NOMO-1 treated with dmso at 0.1 percent for 144 hours (cell line): ENCODE measurements at regions not wholly inside any gene's neighbourhood (a gene's known extent, or its start where the extent isn't known, plus 50 kb on each side); places are given as distances from the start of the nearest gene placed in this dataset.
"Not testable (repeated sequence)": the region's sequence is repeated elsewhere in the genome, so short reads cannot be mapped to it uniquely, and the experiment has no call there.

Source experiments
- DNase-seq: peaks from one replicate; lab custom pipeline; 2025; ENCODE audit not compliant: unreplicated experiment; lab: John Stamatoyannopoulos, UW

GRCh38 chr11:38176686-38177322 lies 1578.8 kb upstream of the RAG2 start:
- DNase-seq = no peak

DNA sequence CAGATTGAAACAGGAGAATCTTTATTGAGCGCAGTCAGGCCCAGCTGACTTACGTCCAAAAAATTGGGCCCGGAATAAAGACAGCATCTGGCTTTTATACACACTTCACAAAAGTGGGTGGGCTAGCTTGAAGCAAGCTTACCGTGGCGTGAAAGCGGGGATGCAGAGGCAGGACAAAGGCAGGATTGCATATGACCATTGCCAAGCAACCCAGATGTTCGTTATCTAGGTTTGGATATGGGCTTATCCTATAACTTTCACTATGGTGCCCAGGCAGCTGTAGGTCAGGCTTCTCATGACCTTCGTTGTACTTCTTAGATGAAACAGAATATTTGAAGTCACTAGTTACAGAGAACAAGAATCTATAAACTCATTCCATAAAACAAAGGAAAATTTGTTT lies 1575.6 kb upstream of the RAG2 start:
- no peak for DNase-seq

DNA sequence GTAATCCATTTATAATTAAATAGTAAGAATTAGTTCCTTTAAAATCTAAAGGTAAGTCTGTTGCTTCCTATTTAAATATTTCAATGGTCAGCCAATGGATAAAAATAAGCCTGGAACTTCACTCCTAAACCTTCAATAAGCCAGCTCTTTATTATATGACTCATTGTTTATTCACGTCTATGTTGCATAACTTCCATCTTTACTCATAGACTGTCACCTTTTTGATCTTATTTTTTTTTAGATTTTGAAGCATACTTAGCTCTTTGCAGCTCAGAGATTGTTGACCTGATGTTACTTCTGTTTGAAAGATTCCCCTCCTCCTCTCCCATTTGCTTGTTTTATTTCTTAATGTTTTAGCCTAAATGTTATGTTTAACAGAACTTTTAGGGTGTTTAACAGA lies 1571.2 kb upstream of the RAG2 start:
- no peak for DNase-seq

DNA sequence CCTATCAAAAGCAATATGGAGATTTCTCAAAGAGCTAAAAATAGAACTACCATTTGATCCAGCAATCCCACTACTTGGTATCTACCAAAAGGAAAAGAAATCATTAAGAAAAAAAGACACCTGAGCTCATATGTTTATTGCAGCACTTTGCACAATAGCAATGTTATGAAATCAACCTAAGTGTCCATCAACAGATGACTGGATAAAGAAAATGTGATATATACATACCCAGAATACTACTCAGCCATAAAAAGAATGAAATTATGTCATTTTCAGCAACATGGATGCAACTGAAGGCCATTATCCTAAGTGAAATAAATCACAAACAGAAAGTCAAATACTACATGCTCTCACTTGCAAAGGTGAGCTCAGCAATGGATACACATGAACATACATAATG lies 1565.5 kb upstream of the RAG2 start:
- no peak for DNase-seq

- no peak for DNase-seq
These were observed 1562.4 kb upstream of the RAG2 start for GRCh38 chr11:38160433-38160832.

DNA sequence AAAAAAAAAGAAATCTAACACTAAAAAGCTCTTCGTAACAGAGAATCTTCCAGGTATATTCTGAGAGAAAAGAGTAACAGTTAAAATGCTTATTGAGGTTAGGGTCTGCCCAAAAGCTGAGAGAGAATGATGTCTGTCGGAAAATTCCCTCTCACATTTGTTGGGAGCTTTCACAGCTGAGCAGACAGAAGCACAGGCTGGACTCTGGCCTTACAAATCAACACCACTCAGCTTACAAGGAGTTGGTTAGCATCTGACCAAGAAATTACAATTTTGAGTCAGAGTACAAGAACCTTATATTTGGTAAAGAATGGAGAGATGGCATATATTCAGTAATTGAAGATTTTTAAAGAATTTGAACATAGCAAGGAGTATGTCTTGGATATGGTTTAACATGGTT lies 1561.0 kb upstream of the RAG2 start:
- DNase-seq = no peak

DNA sequence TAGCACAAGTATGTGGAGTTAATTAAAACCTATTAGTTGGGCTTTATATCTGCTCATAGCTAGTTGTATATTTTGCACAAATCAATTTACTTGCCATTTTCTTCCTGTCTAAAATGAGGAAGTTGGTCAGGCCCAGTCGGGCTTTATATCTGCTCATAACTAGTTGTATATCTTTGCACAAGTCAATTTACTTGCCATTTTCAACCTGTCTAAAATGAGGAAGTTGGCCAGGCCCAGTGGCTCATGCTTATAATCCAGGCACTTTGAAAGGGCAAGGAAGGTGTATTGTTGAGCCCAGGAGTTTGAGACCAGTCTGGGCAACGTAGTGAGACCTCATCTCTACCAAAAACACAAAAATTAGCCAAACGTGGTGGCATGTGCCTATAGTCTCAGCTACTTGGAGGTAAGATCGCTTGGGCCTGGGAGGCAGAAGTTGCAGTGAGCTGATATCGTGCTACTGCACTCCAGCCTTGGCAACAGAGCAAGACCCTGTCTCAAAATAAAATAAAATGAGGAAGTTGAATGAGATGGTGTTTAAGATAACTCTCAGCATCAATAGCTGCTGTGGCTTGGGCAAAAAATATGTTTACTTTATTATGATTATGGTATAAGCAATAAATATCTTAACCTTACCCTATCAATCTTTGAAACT lies 1558.6 kb upstream of the RAG2 start:
- DNase-seq = peak; percentile 64

DNA sequence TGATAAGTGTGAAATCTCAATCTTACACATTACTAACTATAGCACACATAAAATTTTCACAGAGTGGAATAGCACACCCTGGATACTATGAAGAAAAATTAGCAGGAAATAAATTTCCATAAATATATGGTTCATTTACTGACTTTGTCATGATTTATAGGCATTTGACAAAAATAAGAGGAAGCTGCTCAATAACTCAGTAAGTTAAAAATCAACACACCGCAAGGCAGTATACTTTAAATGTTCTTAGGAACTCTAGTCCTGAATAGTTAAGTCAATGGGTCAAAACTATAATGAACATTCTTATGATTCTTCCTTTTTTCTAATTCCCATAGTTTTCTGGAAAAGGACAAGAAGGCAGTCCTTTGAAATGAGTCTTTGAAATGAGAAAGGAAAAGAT lies 1557.8 kb upstream of the RAG2 start:
- DNase-seq = peak; percentile 5

GRCh38 chr11:38153985-38154384 lies 1555.9 kb upstream of the RAG2 start:
- no peak for DNase-seq

DNA sequence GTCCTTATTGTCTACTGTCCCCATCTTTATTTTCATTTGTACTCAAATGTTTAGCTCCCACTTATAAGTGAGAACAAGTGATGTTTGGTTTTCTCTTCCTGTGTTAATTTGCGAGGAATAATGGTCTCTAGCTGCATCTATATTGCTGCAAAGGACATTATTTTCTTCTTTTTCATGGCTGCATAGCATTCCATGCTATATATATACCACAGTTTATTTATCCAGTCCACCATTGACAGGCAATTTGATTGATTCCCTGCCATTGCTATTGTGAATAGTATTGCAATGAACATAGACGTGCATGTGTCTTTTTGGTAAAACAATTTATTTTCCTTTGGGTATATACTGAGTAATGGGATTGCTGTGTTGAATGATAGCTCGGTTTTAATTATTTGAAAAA lies 1545.8 kb upstream of the RAG2 start:
- no peak for DNase-seq

DNA sequence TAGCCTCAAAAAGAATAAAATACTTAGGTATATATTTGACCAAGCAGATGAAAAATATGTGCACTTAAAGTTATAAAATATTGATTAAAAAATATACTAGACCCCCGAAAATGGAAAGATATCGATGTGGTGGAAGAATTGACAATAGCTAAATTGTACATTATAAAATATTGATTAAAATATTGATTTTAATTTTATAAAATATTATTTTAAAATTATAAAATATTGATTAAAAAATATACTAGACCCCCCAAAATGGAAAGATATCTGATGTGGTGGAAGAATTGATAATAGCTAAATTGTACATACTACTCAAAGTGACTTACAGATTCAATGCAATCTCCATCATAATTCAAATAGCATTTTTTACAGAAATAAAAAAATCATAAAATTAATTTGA lies 1540.9 kb upstream of the RAG2 start:
- DNase-seq = no peak

DNA sequence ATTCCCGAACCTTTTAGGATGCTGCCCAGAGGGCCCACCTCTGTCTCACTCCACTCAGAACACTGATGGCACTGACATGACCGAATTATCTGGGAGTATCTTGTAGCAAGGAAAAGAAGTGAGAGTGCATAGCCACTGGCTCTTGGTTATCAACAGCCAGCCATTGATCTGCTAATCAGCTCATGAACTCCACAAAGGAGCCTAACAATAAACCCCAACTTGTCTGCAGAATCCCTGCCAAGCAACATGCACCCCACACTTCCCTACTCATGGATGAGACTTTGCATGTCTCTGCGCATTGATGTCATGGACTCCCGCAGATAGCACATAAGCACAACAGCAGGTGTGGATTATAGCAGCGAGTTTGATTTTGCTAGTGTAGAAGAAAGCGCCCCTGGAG lies 1538.9 kb upstream of the RAG2 start:
- DNase-seq = no peak

DNA sequence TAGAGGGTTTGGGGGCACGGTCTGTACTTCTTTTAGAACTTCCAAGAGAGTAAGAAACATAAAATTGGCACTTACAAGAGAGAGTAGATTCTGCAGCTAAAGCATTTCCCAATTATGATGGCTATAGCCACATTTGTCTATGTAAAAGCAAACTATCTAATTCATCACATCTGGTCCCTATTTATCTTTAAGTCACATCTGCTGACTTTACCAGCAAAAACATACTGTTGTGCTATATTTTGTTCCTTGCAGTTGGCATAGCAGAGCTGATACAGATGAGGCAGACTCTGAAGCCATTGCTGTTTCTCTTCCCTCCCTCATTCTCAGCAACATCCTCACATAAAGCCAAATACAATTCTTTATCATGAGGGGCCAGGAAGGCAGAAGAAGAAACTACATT lies 1533.5 kb upstream of the RAG2 start:
- no peak for DNase-seq

DNA sequence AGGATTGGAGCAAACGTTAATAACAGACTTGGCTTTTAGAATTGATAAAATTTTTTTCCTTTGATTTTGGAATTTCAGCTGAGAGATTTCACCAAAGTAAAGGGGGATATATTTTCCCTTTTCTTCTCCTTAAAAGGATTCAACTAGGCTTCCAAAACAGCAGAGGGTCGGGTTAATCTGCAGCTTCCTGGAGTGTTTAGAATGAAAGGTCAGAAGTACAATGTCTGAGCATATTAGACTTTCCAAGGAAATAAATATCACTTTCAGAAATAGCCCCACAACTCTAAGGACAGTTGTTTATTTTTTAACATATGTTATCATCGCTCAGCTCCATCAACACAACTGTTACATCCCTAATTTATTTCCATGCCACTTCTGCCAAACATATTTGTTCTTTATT lies 1532.9 kb upstream of the RAG2 start:
- DNase-seq = no peak

- DNase-seq = no peak
These were observed 1532.5 kb upstream of the RAG2 start for GRCh38 chr11:38130514-38130913.

GRCh38 chr11:38123673-38124072 lies 1525.6 kb upstream of the RAG2 start:
- no peak for DNase-seq

- not testable (repeated sequence) for DNase-seq
These were observed 1518.6 kb upstream of the RAG2 start for GRCh38 chr11:38116616-38117015.

- not testable (repeated sequence) for DNase-seq
These were observed 1517.3 kb upstream of the RAG2 start for GRCh38 chr11:38115381-38115780.

GRCh38 chr11:38100836-38101462 lies 1502.9 kb upstream of the RAG2 start:
- no peak for DNase-seq

- DNase-seq = no peak
These were observed 1497.2 kb upstream of the RAG2 start for GRCh38 chr11:38095268-38095667.

DNA sequence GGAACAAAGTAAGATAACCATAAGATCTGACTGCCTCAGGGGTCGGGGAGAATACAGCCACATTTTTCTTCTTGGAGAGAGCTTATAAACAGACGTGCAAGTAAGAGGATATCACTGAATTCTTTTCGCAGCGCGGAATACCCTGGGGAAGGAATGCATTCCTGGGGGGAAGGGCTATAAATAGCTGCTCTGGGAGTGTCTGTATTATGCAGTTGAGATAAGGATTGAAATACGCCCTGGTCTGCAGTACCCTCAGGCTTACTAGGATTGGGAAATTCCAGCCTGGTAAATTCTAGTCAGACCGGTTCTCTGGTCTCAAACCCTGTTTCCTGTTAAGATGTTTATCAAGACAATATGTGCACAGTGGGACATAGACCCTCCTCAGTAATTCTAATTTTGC lies 1491.7 kb upstream of the RAG2 start:
- DNase-seq = no peak

DNA sequence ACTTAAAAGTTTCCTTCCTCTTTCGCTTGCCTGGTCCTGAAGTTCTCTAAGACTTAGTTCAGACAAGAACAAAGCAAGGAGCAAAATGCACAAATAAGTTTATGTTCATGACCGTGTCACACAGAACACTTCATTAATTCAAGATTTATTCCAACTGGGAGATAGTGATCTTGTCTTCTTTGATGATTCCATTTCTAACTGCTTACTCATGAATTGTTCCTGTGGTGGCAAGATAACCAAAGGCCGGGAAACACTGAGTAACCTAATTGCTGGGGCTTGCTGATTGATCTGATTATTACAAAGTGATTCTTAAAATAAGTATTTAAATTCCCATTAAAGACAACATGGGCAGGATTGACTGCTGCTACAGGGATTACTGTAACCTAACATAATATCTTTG lies 1462.9 kb upstream of the RAG2 start:
- no peak for DNase-seq

DNA sequence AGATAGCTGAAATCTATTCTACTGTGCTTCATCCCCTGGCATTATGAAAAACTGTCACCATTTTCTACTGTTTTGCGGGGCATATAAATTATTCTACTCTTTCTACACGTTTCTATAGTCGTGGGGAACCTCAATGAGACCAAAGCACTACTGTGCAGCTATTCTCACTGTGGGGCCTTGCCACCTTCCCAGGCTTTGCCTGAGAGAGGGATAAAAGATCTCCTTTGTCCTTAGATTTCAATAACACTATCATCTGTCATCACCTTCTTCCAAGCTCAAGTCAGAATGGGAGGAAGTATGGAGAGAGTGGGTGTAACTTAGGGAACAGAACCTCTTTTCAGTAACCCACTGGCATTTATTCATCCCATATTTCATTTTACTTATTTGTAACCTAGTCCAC lies 1462.1 kb upstream of the RAG2 start:
- DNase-seq = no peak
